H9 (cell line): ENCODE measurements at regions not wholly inside any gene's neighbourhood (a gene's known extent, or its start where the extent isn't known, plus 50 kb on each side); places are given as distances from the start of the nearest gene placed in this dataset.

ENCODE experiments used
- DNase-seq: peaks from one replicate; pipeline ENCODE4 v3.0.0-alpha.2; 2017
- H2AFZ ChIP-seq: one replicate; pipeline ENCODE4 v1.6.1; 2013; ENCODE audit warnings: mild to moderate bottlenecking, low read length, control low read depth, moderate library complexity
- H2AK5ac ChIP-seq: 2 replicates; pipeline ENCODE4 v1.6.1; 2013; ENCODE audit warnings: low read length, control low read depth, mixed read lengths; ENCODE audit not compliant: insufficient read length
- H2BK120ac ChIP-seq: one replicate; pipeline ENCODE4 v1.6.1; 2013; ENCODE audit warnings: low read depth, mild to moderate bottlenecking, low read length, control low read depth, inconsistent platforms; ENCODE audit not compliant: poor library complexity, severe bottlenecking
- H2BK12ac ChIP-seq: 2 replicates; pipeline ENCODE4 v1.6.1; 2013; ENCODE audit warnings: low read length, control low read depth, mixed read lengths, low read depth; ENCODE audit not compliant: insufficient read length
- H2BK15ac ChIP-seq: 2 replicates; pipeline ENCODE4 v1.6.1; 2013; ENCODE audit warnings: low read depth, low read length, control low read depth
- H2BK20ac ChIP-seq: one replicate; pipeline ENCODE4 v1.6.1; 2013; ENCODE audit warnings: low read depth, mild to moderate bottlenecking, low read length, control low read depth, inconsistent platforms; ENCODE audit not compliant: poor library complexity, severe bottlenecking
- H2BK5ac ChIP-seq: 2 replicates; pipeline ENCODE4 v1.6.1; 2013; ENCODE audit warnings: low read length, control low read depth, mixed read lengths; ENCODE audit not compliant: insufficient read length
- H3K14ac ChIP-seq: 2 replicates; pipeline ENCODE4 v1.6.1; 2013; ENCODE audit warnings: low read length, control low read depth; ENCODE audit not compliant: insufficient read depth
- H3K18ac ChIP-seq: 2 replicates; pipeline ENCODE4 v1.6.1; 2013; ENCODE audit warnings: low read depth, mild to moderate bottlenecking, mixed read lengths, low read length, control low read depth; ENCODE audit not compliant: insufficient read length
- H3K23ac ChIP-seq: 2 replicates; pipeline ENCODE4 v1.6.1; 2013; ENCODE audit warnings: low read length, control low read depth, mixed read lengths, low read depth; ENCODE audit not compliant: insufficient read length
- H3K23me2 ChIP-seq: 2 replicates; pipeline ENCODE4 v1.6.1; 2013; ENCODE audit warnings: low read depth, mild to moderate bottlenecking, mixed read lengths, low read length, control low read depth; ENCODE audit not compliant: insufficient read length, poor library complexity, severe bottlenecking
- H3K27ac ChIP-seq: 2 replicates; pipeline ENCODE4 v1.5.1; 2013; ENCODE audit warnings: low read length, control low read depth, mixed read lengths, low read depth; ENCODE audit not compliant: insufficient read length
- H3K27me3 ChIP-seq: 2 replicates; pipeline ENCODE4 v1.6.1; 2013; ENCODE audit warnings: low read length, control low read depth, inconsistent platforms; ENCODE audit not compliant: insufficient read depth
- H3K4ac ChIP-seq: 2 replicates; pipeline ENCODE4 v1.6.1; 2013; ENCODE audit warnings: low read depth, mild to moderate bottlenecking, control low read depth, inconsistent platforms, low read length, moderate library complexity
- H3K4me1 ChIP-seq: 2 replicates; pipeline ENCODE4 v1.6.1; 2013; ENCODE audit warnings: low read length, control low read depth, inconsistent platforms; ENCODE audit not compliant: insufficient read depth
- H3K4me2 ChIP-seq: 2 replicates; pipeline ENCODE4 v1.6.1; 2013; ENCODE audit warnings: low read length, control low read depth, mixed read lengths; ENCODE audit not compliant: insufficient read length, insufficient read depth
- H3K56ac ChIP-seq: 2 replicates; pipeline ENCODE4 v1.6.1; 2013; ENCODE audit warnings: low read depth, mild to moderate bottlenecking, mixed read lengths, low read length, control low read depth; ENCODE audit not compliant: insufficient read length
- H3K79me1 ChIP-seq: 2 replicates; pipeline ENCODE4 v1.6.1; 2013; ENCODE audit warnings: low read depth, mild to moderate bottlenecking, moderate library complexity, low read length, control low read depth, inconsistent platforms; ENCODE audit not compliant: insufficient read depth, poor library complexity, severe bottlenecking
- H3K79me2 ChIP-seq: 2 replicates; pipeline ENCODE4 v1.6.1; 2013; ENCODE audit warnings: low read length, control low read depth, inconsistent platforms; ENCODE audit not compliant: insufficient read depth
- H3K9ac ChIP-seq: 2 replicates; pipeline ENCODE4 v1.6.1; 2013; ENCODE audit warnings: low read length, control low read depth, mixed read lengths; ENCODE audit not compliant: insufficient read length; ENCODE audit errors: extremely low read depth
- H3K9me3 ChIP-seq: one replicate; pipeline ENCODE4 v1.6.1; 2013; ENCODE audit warnings: low read depth, low read length, inconsistent platforms; ENCODE audit not compliant: control insufficient read depth
- H3T11ph ChIP-seq: one replicate; pipeline ENCODE4 v1.6.1; 2013; ENCODE audit warnings: mild to moderate bottlenecking, low read length, control low read depth, inconsistent platforms
- H4K20me1 ChIP-seq: one replicate; pipeline ENCODE4 v1.6.1; 2013; ENCODE audit not compliant: control insufficient read depth, insufficient read length, insufficient read depth
- H4K5ac ChIP-seq: 2 replicates; pipeline ENCODE4 v1.6.1; 2013; ENCODE audit warnings: low read depth, mild to moderate bottlenecking, mixed read lengths, low read length, control low read depth; ENCODE audit not compliant: insufficient read length
- H4K8ac ChIP-seq: replicated peaks from 2 replicates; pipeline ENCODE4 v1.6.1; 2013; ENCODE audit warnings: low read length, control low read depth, mixed read lengths, low read depth; ENCODE audit not compliant: insufficient read length
- H4K91ac ChIP-seq: 2 replicates; pipeline ENCODE4 v1.6.1; 2013; ENCODE audit warnings: low read depth, mild to moderate bottlenecking, moderate library complexity, mixed read lengths, low read length, control low read depth; ENCODE audit not compliant: insufficient read length
- H3K27ac Mint-ChIP-seq, 3 experiments: 2 replicates in 2 of 3; 3 replicates in 1 of 3; pipeline ENCODE4 v1.8.0; 2020 to 2021; ENCODE audit warnings: mixed read lengths in 3 of 3, mild to moderate bottlenecking in 1 of 3, moderate library complexity in 1 of 3
- H3K27me3 Mint-ChIP-seq: 2 replicates; pipeline ENCODE4 v1.8.0; 2021; ENCODE audit warnings: low read depth, mild to moderate bottlenecking, moderate library complexity, mixed read lengths
- H3K36me3 Mint-ChIP-seq, 3 experiments: 2 replicates in 2 of 3; 3 replicates in 1 of 3; pipeline ENCODE4 v1.8.0; 2020 to 2021; ENCODE audit warnings: low read depth in 3 of 3, mixed read lengths in 3 of 3; ENCODE audit not compliant: insufficient read depth in 1 of 3
- H3K4me1 Mint-ChIP-seq, 2 experiments: 2 replicates each; pipeline ENCODE4 v1.8.0; 2020; ENCODE audit warnings: mixed read lengths in 2 of 2
- H3K4me3 Mint-ChIP-seq, 2 experiments: 2 replicates in 1 of 2; 3 replicates in 1 of 2; pipeline ENCODE4 v1.8.0; 2020 to 2021; ENCODE audit warnings: mild to moderate bottlenecking in 2 of 2, mixed read lengths in 2 of 2, moderate library complexity in 1 of 2
- H3K9me3 Mint-ChIP-seq, 2 experiments: 2 replicates in 1 of 2; 3 replicates in 1 of 2; pipeline ENCODE4 v1.8.0; 2020; ENCODE audit warnings: mild to moderate bottlenecking in 2 of 2, mixed read lengths in 2 of 2, moderate library complexity in 1 of 2
- WGBS: extraction: QIAGEN DNeasy Blood & Tissue Kit; methylation state at CpG from one replicate; pipeline ENCODE4 v1.1.7; 2013; ENCODE audit warnings: missing lambda C conversion rate, low lambda C conversion rate, mixed read lengths; ENCODE audit not compliant: insufficient read length; ENCODE audit errors: extremely low coverage; 5-methylcytosine and 5-hydroxymethylcytosine counted together
- TF ChIP-seq, protein P1 (sequence below): fragments of 200-600 bp; sonication (generic); conservative IDR thresholded peaks from 3 replicates; pipeline ENCODE4 v1.8.0; 2021; ENCODE audit warnings: antibody characterized with exemption, mild to moderate bottlenecking

DNA sequence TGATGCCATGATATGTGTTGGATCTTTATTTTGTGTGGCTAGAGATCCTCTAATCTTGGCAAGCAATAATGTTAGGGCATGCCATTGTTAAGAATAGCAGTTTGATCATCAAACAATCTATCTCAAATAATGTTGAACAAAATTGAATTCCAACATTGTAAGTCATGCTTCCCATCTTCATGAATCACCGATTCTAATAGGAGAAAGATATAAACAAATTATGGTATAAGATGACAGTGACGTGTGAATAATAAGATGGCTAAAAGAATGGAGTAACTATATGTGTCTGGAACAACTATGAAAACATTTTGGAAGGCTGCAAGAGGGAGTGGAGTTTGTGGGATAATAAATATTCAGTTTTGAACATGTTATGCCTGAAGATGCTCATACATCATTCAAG, 208.4 kb downstream of the DTHD1 start:
- H3K79me2 ChIP-seq, result no peaks in the 10 kb centered on the region
- WGBS, result no CpG with 5 or more reads among the region's 2 CpGs

More for the DNA sequence above, 208.4 kb downstream of the DTHD1 start:
- H3K56ac ChIP-seq, result no peak overlapping the region
- H4K8ac ChIP-seq, result no peak overlapping the region
- H3K4me1 ChIP-seq, result peaks cover 4% of the 10 kb centered on the region; the same call in 1 of the 2 replicates
- Mint-ChIP-seq H3K27ac (no peak overlapping the region), H3K27me3 (no peaks in the 10 kb centered on the region), H3K4me1 (peaks cover 10% of the 10 kb centered on the region in 2 experiments), H3K9me3 (no peaks in the 10 kb centered on the region), H3K36me3 (no peaks in the 10 kb centered on the region), H3K4me3 (no peak overlapping the region)
- H3K4me2 ChIP-seq, result no peak overlapping the region
- no peak overlapping the region for H2AFZ ChIP-seq
- H2BK15ac ChIP-seq, result no peak overlapping the region
- no peak overlapping the region for H4K5ac ChIP-seq
- H3K27ac ChIP-seq, result no peak overlapping the region
- no peak overlapping the region for H2AK5ac ChIP-seq
- H3K9ac ChIP-seq, result no peak overlapping the region
- no peaks in the 10 kb centered on the region for H3K9me3 ChIP-seq
- H3K23me2 ChIP-seq, result no peaks in the 10 kb centered on the region
- H2BK5ac ChIP-seq, result no peak overlapping the region
- DNase-seq, result no peak
- H2BK120ac ChIP-seq, result no peak overlapping the region
- no peak overlapping the region for H2BK20ac ChIP-seq
- H3K27me3 ChIP-seq, result no peaks in the 10 kb centered on the region
- TF ChIP-seq, protein P1, sequence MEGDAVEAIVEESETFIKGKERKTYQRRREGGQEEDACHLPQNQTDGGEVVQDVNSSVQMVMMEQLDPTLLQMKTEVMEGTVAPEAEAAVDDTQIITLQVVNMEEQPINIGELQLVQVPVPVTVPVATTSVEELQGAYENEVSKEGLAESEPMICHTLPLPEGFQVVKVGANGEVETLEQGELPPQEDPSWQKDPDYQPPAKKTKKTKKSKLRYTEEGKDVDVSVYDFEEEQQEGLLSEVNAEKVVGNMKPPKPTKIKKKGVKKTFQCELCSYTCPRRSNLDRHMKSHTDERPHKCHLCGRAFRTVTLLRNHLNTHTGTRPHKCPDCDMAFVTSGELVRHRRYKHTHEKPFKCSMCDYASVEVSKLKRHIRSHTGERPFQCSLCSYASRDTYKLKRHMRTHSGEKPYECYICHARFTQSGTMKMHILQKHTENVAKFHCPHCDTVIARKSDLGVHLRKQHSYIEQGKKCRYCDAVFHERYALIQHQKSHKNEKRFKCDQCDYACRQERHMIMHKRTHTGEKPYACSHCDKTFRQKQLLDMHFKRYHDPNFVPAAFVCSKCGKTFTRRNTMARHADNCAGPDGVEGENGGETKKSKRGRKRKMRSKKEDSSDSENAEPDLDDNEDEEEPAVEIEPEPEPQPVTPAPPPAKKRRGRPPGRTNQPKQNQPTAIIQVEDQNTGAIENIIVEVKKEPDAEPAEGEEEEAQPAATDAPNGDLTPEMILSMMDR, result no peak
- H3T11ph ChIP-seq, result no peak overlapping the region
- no peaks in the 10 kb centered on the region for H3K79me1 ChIP-seq
- H4K91ac ChIP-seq, result no peak overlapping the region
- H3K4ac ChIP-seq, result no peak overlapping the region
- no peak overlapping the region for H3K23ac ChIP-seq
- H4K20me1 ChIP-seq, result no peaks in the 10 kb centered on the region
- H3K14ac ChIP-seq, result no peak overlapping the region
- no peak overlapping the region for H3K18ac ChIP-seq
- no peak overlapping the region for H2BK12ac ChIP-seq
